Brain pericyte (primary cell): ENCODE measurements at regions not wholly inside any gene's neighbourhood (a gene's known extent, or its start where the extent isn't known, plus 50 kb on each side); places are given as distances from the start of the nearest gene placed in this dataset.

Source experiments
- DNase-seq: peaks from one replicate; pipeline ENCODE4 v3.0.0-alpha.2; 2012; ENCODE audit warnings: low read depth, low spot score

DNA sequence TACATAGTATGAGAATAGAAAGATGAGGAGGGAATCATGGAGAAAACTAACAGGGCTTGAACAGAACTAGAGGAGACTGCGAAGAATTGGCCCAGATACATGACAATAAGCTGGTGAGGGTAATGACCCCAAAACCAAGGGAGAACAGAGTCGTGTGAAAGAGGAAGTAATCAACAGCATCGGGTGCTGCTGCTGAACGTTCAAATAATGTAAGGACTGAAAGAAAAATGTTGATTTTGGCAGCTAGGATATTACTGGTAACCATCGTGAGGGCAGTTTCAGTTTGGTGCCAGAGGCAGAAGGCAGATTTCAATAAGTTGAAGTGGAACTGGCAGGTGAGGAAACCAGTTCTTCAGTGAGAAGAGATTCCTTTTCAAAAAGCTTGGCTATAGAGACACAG, 66.8 kb upstream of the SMC2 start:
- DNase-seq = no peak

DNA sequence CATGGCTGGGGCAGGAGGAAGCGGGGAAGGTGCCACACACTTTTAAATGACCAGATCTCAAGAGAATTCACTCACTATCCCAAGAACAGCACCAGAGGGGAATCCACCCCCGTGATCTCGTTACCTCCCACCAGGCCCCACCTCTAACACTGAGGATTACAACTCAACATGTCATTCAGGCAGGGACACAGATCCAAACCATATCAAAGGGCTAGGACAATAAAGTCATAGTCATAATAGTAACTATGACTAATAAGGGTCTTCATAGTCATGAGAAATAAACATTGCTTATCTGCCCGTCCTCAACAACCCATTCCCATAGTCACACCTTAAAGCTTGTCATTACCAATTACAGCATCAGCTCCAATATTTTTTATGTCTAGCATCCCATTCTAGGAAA, 65.3 kb upstream of the SMC2 start:
- no peak for DNase-seq
